HCT116 (cell line): ENCODE measurements at regions not wholly inside any gene's neighbourhood (a gene's known extent, or its start where the extent isn't known, plus 50 kb on each side); places are given as distances from the start of the nearest gene placed in this dataset.

Source experiments
- ATAC-seq: fragments of 200-7000 bp; cut with Tn5 transposase; 2 replicates; pipeline ENCODE4 v1.9.1; 2020; ENCODE audit warnings: mild to moderate bottlenecking, moderate library complexity
- BruUV-seq: library from RNA; stranded (reverse); fragments of 400-500 nt; replicated peaks from 2 replicates; lab custom pipeline; 2021; lab: Mats Ljungman, UMichigan
- CTCF ChIA-PET: fragments of 300-600 bp; sonication (Branson Sonifier 250); formaldehyde crosslinking; loops from one replicate; lab custom pipeline; 2021; ENCODE audit warnings: antibody characterized with exemption; lab: Charles Lee
- POLR2A ChIA-PET: fragments of 300-600, 350-600 bp; sonication (Branson Sonifier 250); formaldehyde crosslinking; loops from one replicate; lab custom pipeline; 2021; ENCODE audit warnings: antibody characterized with exemption; lab: Charles Lee
- RAD21 ChIA-PET, 2 experiments: fragments of 300-600 bp; sonication (Branson Sonifier 250); formaldehyde crosslinking; loops; one replicate each; lab custom pipeline; 2023; ENCODE audit warnings: low total read pairs in 2 of 2; ENCODE audit not compliant: uncharacterized antibody in 2 of 2, unreplicated experiment in 2 of 2, low non-redundant PET in 1 of 2; lab: Charles Lee
- DNase-seq: peaks from one replicate; pipeline ENCODE4 v3.0.0-alpha.2; 2010; ENCODE audit warnings: low read depth, low spot score
- H2AFZ ChIP-seq: fragments of 200-600 bp; shearing (Covaris generic), sonication (generic); 2 replicates; pipeline ENCODE4 v1.6.1; 2017; ENCODE audit warnings: low read depth, mixed run types, mixed read lengths, antibody characterized with exemption, low read length; ENCODE audit not compliant: poor library complexity, severe bottlenecking
- H3K27ac ChIP-seq: 2 replicates; pipeline ENCODE4 v1.5.1; 2012; ENCODE audit warnings: low read depth, low read length
- H3K27me3 ChIP-seq: fragments of 200-600 bp; sonication (generic); 2 replicates; pipeline ENCODE4 v1.6.1; 2016; ENCODE audit warnings: mixed run types, low read length, mixed read lengths; ENCODE audit not compliant: insufficient read depth
- H3K36me3 ChIP-seq, 2 experiments: fragments of 200-500 bp in 1 of 2; fragments of 200-600 bp in 1 of 2; sonication (Bioruptor generic) in 1 of 2; sonication (generic) in 1 of 2; 2 replicates each; pipeline versions ENCODE4 v1.5.1 to v1.6.1; 2014 to 2016; ENCODE audit warnings: low read length in 2 of 2, inconsistent platforms in 1 of 2, mixed read lengths in 1 of 2, mixed run types in 1 of 2; ENCODE audit not compliant: insufficient read depth in 2 of 2, control insufficient read depth in 1 of 2
- H3K4me1 ChIP-seq, 2 experiments: fragments of 200-600 bp in 1 of 2; sonication (generic) in 1 of 2; 2 replicates each; pipeline versions ENCODE4 v1.5.1 to v1.6.1; 2012 to 2017; ENCODE audit warnings: low read length in 2 of 2, inconsistent platforms in 1 of 2, mild to moderate bottlenecking in 1 of 2, mixed read lengths in 1 of 2, mixed run types in 1 of 2, moderate library complexity in 1 of 2; ENCODE audit not compliant: insufficient read depth in 2 of 2, control insufficient read depth in 1 of 2
- H3K4me2 ChIP-seq: fragments of 200-600 bp; sonication (generic); 2 replicates; pipeline ENCODE4 v1.6.1; 2017; ENCODE audit warnings: mixed run types, low read length, mixed read lengths
- H3K4me3 ChIP-seq, 2 experiments: fragments of 200-600 bp in 1 of 2; sonication (generic) in 1 of 2; replicated peaks in 1 of 2; 2 replicates each; pipeline ENCODE4 v1.5.1; 2011 to 2016; ENCODE audit warnings: low read length in 2 of 2, control low read depth in 1 of 2, low read depth in 1 of 2, mild to moderate bottlenecking in 1 of 2, mixed read lengths in 1 of 2, mixed run types in 1 of 2
- H3K79me2 ChIP-seq: fragments of 200-600 bp; sonication (generic); 2 replicates; pipeline ENCODE4 v1.6.1; 2017; ENCODE audit warnings: mild to moderate bottlenecking, mixed run types, low read length, moderate library complexity, mixed read lengths; ENCODE audit not compliant: insufficient read depth
- H3K9ac ChIP-seq: fragments of 200-600 bp; sonication (generic); 2 replicates; pipeline ENCODE4 v1.6.1; 2016; ENCODE audit warnings: low read length, mixed read lengths
- H3K9me2 ChIP-seq: fragments of 200-600 bp; sonication (generic), shearing (Covaris generic); 2 replicates; pipeline ENCODE4 v1.6.1; 2017; ENCODE audit warnings: mixed run types, mild to moderate bottlenecking, moderate library complexity; ENCODE audit not compliant: insufficient read depth
- H3K9me3 ChIP-seq, 2 experiments: fragments of 200-500 bp in 1 of 2; fragments of 200-600 bp in 1 of 2; sonication (Bioruptor generic) in 1 of 2; sonication (generic) in 1 of 2; 2 replicates each; pipeline ENCODE4 v1.6.1; 2014 to 2017; ENCODE audit warnings: low read length in 2 of 2, mixed read lengths in 2 of 2, inconsistent platforms in 1 of 2, low read depth in 1 of 2, mild to moderate bottlenecking in 1 of 2, mixed run types in 1 of 2, moderate library complexity in 1 of 2; ENCODE audit not compliant: control insufficient read depth in 1 of 2, insufficient read depth in 1 of 2
- H4K20me1 ChIP-seq: fragments of 200-600 bp; sonication (generic), shearing (Covaris generic); 2 replicates; pipeline ENCODE4 v1.6.1; 2017; ENCODE audit warnings: mixed run types, mild to moderate bottlenecking, moderate library complexity; ENCODE audit not compliant: insufficient read depth
- CEBPB ChIP-seq: IDR thresholded peaks from 2 replicates; pipeline ENCODE4 v1.6.1; 2012; ENCODE audit warnings: low read depth
- EGR1 ChIP-seq: IDR thresholded peaks from 2 replicates; pipeline ENCODE4 v1.6.1; 2012; ENCODE audit warnings: low read depth
- EZH2 ChIP-seq: fragments of 200-600 bp; sonication (generic); IDR thresholded peaks from 2 replicates; pipeline ENCODE4 v1.6.1; 2017; ENCODE audit warnings: antibody characterized with exemption, mixed run types
- EZH2phosphoT487 ChIP-seq: fragments of 200-600 bp; IDR thresholded peaks from 2 replicates; pipeline ENCODE4 v1.6.1; 2018; ENCODE audit warnings: antibody characterized with exemption, borderline replicate concordance
- FOSL1 ChIP-seq: IDR thresholded peaks from 2 replicates; pipeline ENCODE4 v1.6.1; 2012; ENCODE audit warnings: low read depth
- JUND ChIP-seq: IDR thresholded peaks from 2 replicates; pipeline ENCODE4 v1.6.1; 2012
- MAX ChIP-seq: IDR thresholded peaks from 2 replicates; pipeline ENCODE4 v1.6.1; 2012
- POLR2AphosphoS5 ChIP-seq: IDR thresholded peaks from 2 replicates; pipeline ENCODE4 v1.6.1; 2011; ENCODE audit warnings: mild to moderate bottlenecking, low read depth, low read length, moderate library complexity
- RAD21 ChIP-seq: IDR thresholded peaks from 2 replicates; pipeline ENCODE4 v1.6.1; 2012; ENCODE audit warnings: low read depth, mild to moderate bottlenecking
- REST ChIP-seq: IDR thresholded peaks from 2 replicates; pipeline ENCODE4 v1.6.1; 2012; ENCODE audit warnings: low read depth
- SIN3A ChIP-seq: IDR thresholded peaks from 2 replicates; pipeline ENCODE4 v1.6.1; 2012; ENCODE audit warnings: low read depth
- TCF7L2 ChIP-seq: IDR thresholded peaks from 2 replicates; pipeline ENCODE4 v1.7.0; 2011; ENCODE audit warnings: borderline replicate concordance, inconsistent platforms; ENCODE audit not compliant: insufficient read depth, insufficient read length; ENCODE audit errors: extremely low read depth
- YY1 ChIP-seq: IDR thresholded peaks from 2 replicates; pipeline ENCODE4 v1.6.1; 2011; ENCODE audit warnings: low read length, low read depth, moderate library complexity, mild to moderate bottlenecking; ENCODE audit not compliant: insufficient replicate concordance; ENCODE audit errors: extremely low read depth
- ZFX ChIP-seq: fragments of 450-650 bp; IDR thresholded peaks from 2 replicates; pipeline ENCODE4 v1.6.1; 2017
- ZNF274 ChIP-seq: fragments of 200-500 bp; sonication (Bioruptor generic); IDR thresholded peaks from 2 replicates; pipeline ENCODE4 v1.6.1; 2014; ENCODE audit warnings: mild to moderate bottlenecking, low read depth, low read length, inconsistent platforms
- intact Hi-C: fragments of 100-400 bp; cut with micrococcal nuclease; formaldehyde crosslinking; loops from 2 replicates; pipeline ENCODE4 v1.10.0; 2022
- TF ChIP-seq, protein P1 (sequence below), 3 experiments: fragments of 200-600 bp in 1 of 3; sonication (generic) in 1 of 3; IDR thresholded peaks in 2 of 3; conservative IDR thresholded peaks in 1 of 3; 2 replicates each; pipeline ENCODE4 v1.5.1; 2012 to 2017; ENCODE audit warnings: low read depth in 2 of 3, low read length in 2 of 3, antibody characterized with exemption in 1 of 3, borderline replicate concordance in 1 of 3, control low read depth in 1 of 3, mild to moderate bottlenecking in 1 of 3, mixed read lengths in 1 of 3, mixed run types in 1 of 3, moderate library complexity in 1 of 3; ENCODE audit not compliant: insufficient read depth in 1 of 3

DNA sequence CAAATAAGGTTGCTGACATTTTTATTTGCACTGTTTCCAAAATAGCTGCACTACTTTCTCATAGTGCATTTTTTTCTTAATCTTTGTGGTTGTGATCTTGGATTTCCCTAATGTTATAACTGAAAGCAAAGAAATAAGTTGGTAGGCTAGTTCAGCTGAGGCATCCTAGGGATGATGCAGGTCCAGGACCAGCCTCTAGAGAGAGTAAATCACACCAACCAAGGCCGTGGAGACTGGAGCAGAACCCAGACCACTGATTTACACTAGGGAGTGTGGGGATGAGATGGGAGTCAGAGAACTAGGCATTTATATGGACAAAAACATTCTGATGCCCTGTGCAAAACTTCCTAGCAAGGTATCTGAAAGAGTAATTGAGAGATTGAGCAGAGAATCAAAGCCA lies 104.5 kb downstream of the URB2 start:
- Histone ChIP-seq H3K36me3 (no peaks in the 10 kb centered on the region), H3K4me2 (no peak overlapping the region), H4K20me1 (no peaks in the 10 kb centered on the region), H3K4me3 (no peak overlapping the region), H3K79me2 (no peaks in the 10 kb centered on the region), H2AFZ (no peak overlapping the region), H3K9ac (no peak overlapping the region), H3K9me2 (no peaks in the 10 kb centered on the region), H3K9me3 (no peaks in the 10 kb centered on the region), H3K4me1 (no peaks in the 10 kb centered on the region), H3K27ac (no peak overlapping the region), H3K27me3 (no peaks in the 10 kb centered on the region)
- DNase-seq (no peak), ATAC-seq (peak; percentile 47; the same call in 1 of the 2 replicates)
- no TSS peak for BruUV-seq
- ChIA-PET POLR2A (no interaction called here), RAD21 (no interaction called here), CTCF (no interaction called here)
- TF ChIP-seq TCF7L2 (no peak), MAX (no peak), EZH2phosphoT487 (no peak), ZFX (no peak)
- intact Hi-C loops, result no loop called here

DNA sequence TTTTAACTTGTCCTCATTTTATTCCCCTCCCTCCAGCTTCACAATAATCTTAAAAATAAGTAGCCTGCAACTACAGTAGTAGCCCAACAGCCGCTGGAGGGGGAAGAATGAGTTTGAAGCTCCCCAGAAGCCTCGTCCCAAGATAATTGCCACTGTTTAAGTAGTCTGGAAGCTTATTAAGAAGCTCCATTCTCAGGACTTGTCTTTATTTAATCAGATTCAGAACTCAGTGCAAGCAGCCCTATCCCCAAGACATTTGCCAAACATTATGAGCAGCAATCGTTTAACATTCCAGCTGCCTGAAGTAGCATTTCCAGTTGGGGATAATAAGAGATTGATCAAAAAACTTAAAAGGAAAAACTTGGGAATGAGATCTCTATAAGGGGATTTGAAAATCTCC lies 106.0 kb downstream of the URB2 start:
- Histone ChIP-seq H3K36me3 (no peaks in the 10 kb centered on the region), H3K27ac (no peak overlapping the region), H3K79me2 (no peaks in the 10 kb centered on the region), H3K9me3 (peaks cover 3 to 4% of the 10 kb centered on the region in 2 experiments; a peak in 3 of 4 replicates), H3K4me3 (no peak overlapping the region), H2AFZ (no peak overlapping the region), H3K9ac (no peak overlapping the region), H3K4me2 (no peak overlapping the region), H4K20me1 (no peaks in the 10 kb centered on the region), H3K27me3 (no peaks in the 10 kb centered on the region), H3K9me2 (no peaks in the 10 kb centered on the region), H3K4me1 (no peaks in the 10 kb centered on the region)
- no peak for ATAC-seq
- DNase-seq, result no peak
- POLR2A ChIA-PET, result no interaction called here
- BruUV-seq, result no TSS peak
- RAD21 ChIA-PET, result no interaction called here
- CTCF ChIA-PET, result interaction anchor here (0.8 kb wide), 1 partner anchor 117 kb away, joined by 3 read pairs; no protein-coding TSS in a partner anchor
- intact Hi-C loops, result no loop called here
- TF ChIP-seq CEBPB, result no peak
- TF ChIP-seq, protein P1, sequence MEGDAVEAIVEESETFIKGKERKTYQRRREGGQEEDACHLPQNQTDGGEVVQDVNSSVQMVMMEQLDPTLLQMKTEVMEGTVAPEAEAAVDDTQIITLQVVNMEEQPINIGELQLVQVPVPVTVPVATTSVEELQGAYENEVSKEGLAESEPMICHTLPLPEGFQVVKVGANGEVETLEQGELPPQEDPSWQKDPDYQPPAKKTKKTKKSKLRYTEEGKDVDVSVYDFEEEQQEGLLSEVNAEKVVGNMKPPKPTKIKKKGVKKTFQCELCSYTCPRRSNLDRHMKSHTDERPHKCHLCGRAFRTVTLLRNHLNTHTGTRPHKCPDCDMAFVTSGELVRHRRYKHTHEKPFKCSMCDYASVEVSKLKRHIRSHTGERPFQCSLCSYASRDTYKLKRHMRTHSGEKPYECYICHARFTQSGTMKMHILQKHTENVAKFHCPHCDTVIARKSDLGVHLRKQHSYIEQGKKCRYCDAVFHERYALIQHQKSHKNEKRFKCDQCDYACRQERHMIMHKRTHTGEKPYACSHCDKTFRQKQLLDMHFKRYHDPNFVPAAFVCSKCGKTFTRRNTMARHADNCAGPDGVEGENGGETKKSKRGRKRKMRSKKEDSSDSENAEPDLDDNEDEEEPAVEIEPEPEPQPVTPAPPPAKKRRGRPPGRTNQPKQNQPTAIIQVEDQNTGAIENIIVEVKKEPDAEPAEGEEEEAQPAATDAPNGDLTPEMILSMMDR (IDR thresholded peaks at IDR 0.05 in 2 of 3, conservative IDR thresholded peaks at IDR 0.05 in 1 of 3; ENCODE audit: borderline replicate concordance in 1 of 3, insufficient read depth in 1 of 3, low read depth in 2 of 3, low read length in 2 of 3), result no peak
- TF ChIP-seq REST, result no peak
- no peak for TF ChIP-seq RAD21
- no peak for TF ChIP-seq EZH2
- no peak for TF ChIP-seq SIN3A
- TF ChIP-seq FOSL1, result no peak
- TF ChIP-seq ZNF274, result no peak
- TF ChIP-seq POLR2AphosphoS5, result no peak
- TF ChIP-seq TCF7L2, result no peak
- TF ChIP-seq EGR1, result no peak
- no peak for TF ChIP-seq YY1
- no peak for TF ChIP-seq JUND
